Stimulated activated CD8-positive, alpha-beta memory T cell treated with anti-CD3 and anti-CD28 coated beads, Interleukin-15, amount 100 ng/mL, for 1 hour (primary cell): ENCODE measurements at regions not wholly inside any gene's neighbourhood (a gene's known extent, or its start where the extent isn't known, plus 50 kb on each side); places are given as distances from the start of the nearest gene placed in this dataset.
"Not testable (repeated sequence)": the region's sequence is repeated elsewhere in the genome, so short reads cannot be mapped to it uniquely, and the experiment has no call there.

Experiments
- DNase-seq: peaks from one replicate; pipeline ENCODE4 v3.0.0-alpha.2; 2020; ENCODE audit warnings: low read depth

DNA sequence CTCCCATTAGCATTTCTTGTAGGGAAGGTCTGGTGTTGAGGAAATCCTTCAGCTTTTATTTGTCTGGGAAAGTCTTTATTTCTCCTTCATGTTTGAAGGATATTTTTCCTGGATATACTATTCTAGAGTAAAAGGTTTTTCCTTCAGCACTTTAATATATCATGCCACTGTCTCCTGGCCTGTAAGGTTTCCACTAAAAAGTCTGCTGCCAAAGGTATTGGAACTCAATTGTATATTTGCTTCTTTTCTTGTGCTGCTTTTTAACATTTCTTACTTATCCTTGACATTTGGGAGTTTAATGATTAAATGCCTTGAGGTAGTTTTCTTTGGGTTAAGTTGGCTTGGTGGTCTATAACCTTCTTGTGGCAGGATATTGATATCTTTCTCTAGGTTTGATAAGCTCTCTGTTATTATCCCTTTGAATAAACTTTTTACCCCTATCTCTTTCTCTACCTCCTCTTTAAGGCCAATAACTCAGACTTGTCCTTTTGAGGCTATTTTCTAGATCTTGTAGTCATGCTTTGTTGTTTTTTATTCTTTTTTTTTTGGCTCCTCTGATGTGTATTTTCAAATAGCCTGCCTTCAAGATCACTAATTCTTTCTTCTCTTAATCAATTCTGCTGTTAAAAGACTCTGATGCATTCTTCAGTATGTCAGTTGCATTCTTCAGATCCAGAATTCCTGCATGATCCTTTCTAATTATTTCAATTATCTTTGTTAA, 225.0 kb upstream of the ZNF217 start:
- no peak for DNase-seq

DNA sequence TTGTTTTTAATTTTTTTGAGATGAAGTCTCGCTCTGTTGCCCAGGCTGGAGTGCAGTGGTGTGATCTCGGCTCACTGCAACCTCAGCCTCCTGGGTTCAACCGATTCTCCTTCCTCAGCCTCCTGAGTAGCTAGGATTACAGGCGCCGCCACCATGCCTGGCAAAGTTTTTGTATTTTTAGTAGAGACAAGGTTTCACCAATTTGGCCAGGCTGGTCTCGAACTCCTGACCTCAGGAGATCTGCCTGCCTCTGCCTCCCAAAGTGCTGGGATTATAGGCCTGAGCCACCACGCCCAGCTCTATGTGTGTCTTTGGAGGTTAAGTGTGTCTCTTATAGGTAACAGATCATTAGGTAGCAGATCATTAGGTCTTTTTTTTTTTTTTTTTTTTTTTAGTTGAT, 223.9 kb upstream of the ZNF217 start:
- DNase-seq: not testable (repeated sequence)

DNA sequence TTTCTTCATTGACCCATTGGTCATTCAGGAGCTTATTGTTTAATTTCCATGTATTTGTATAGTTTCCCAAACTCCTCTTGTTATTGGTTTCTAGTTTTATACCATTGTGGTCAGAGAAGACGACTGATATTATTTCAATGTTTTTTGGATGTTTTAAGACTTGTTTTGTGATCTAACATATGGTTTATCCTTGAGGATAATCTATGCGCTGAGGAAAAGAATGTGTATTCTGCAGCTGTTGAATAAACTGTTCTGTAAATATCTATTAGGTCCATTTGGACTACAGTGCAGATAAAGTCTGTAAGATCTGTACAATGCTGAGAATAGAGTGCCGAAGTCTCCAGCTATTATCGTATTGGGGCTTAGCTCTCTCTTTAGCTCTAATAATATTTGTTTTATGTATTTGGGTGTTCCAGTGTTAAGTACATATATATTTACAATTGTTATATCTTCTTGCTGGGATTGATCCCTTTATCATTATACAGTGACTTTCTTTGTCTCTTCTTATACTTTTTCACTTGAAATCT, 223.3 kb upstream of the ZNF217 start:
- DNase-seq: no peak

DNA sequence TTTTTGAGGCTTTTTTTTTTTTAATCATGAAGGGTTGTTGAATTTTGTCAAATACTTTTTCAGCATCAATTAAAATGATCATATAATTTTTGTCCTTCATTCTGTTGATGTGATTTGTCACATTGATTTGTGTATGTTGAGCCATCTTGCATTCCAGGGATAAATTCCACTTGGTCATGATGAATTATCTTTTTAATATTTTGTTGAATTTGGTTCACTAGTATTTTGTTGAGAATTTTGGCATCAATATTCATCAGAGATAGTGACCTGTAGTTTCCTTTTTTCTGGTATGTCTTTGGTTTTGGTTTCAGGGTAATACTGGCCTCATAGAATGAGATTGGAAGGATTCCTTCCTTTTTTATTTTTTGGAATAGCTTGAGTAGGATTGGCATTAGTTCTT, 221.9 kb upstream of the ZNF217 start:
- DNase-seq: no peak

DNA sequence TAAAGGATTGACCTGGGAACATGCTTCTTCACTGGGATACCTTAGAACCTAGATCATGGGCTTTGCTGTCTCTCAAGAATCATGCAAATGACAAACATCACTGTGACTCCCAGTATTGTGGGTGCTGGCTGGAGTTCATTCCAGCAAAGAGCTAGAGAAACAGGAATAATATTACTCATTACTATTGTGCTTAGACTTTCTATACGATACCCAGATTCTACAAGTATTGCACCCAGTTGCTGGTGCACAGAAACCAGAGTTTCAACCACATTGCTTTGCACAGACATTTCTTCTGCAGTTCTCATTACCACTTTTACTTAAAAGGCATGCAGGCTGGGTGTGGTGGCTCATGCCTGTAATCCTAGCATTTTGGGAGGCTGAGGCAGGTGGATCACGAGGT, 220.4 kb upstream of the ZNF217 start:
- DNase-seq: no peak

DNA sequence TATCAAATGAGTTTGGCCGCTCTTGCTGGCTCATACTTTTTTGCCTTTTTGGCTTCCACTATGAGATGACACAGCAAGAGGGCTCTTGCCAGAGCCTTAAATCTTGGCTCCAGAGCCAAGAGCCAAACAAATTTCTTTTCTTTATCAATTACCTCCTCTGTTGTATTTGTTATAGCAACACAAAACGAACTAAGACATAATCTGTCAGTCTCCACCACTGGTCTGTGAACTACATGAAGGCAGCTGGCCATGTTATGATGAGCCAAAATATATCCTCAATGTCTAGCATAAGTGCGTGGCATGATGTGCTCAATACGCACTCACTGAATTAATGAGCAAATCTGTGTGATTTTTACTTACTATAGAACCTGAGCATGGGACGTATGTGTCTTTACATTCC, 220.0 kb upstream of the ZNF217 start:
- DNase-seq: no peak

DNA sequence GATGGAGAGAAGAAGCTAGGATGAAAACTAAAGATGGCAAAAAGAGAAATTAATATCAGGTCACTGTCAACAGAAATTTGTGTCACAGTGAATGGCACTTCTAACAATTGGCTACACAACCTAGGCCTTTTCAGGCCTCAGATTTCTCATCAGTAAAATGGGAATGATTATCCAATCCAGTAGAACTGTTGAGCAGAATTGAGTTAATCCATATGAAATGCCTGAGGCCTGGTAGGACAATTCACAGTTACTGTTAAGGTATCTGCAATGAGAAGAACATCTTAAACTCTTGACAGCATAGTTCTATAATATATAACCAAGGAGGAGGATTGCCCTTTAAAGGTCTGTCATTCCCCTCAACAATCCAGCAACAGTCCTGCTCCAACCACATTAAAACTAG, 217.9 kb upstream of the ZNF217 start:
- no peak for DNase-seq

DNA sequence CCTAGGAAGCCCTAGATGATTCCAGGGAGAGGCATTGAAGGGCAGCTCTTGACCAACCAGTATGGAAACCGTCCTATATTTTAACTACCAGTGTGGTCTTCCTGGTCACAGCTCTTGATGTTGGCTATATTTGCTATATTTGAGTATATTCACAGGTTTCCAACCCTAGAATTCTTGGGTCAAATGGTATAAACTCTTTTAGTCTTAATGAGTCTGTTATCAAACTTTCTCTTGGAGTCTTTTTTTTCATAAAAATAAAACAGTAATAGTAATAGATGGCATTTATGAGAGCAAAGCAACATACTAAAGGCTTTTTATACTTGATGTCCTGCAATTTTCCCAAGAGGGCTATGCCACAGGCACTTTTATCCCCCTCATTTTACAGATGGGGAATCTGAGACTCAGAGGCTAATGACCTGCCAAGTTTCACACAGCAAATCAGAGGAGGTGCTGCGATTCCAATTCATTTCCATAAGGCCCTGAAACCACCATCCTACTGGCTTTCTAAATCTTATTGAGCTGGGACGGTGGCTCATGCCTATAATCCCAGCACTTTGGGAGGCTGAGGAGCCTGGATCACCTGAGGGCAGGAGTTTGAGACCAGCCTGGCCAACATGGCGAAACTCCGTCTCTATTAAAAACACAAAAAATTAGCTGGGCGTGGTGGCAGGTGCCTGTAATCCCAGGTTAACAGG, 217.2 kb upstream of the ZNF217 start:
- DNase-seq: no peak

DNA sequence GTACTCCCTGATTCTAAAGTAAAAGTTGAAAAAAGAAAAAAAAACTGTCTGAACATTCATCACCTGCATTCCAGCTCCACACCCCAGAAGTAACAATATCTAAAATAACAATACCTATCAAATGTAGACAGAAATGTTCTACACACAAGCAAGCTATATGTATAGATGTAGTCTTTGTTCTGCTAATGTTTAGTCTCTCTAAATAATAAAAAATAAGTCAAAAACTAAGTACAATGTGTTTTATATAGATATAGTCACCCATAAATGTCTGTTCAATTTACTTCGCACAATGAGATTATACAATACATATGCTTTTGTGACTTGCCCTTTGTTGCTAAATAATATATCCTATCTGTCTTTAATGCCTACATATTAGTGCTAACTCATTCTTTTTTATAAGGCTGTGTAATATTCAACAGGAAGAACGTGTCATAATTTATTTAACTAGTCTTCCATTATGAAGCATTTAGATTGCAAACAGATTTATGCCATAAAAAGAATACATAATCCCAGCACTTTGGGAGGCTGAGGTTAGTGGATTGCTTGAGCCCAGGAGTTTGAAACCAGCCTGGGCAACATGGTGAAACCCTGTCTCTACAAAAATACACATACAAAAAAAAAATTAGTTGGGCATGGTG, 216.2 kb upstream of the ZNF217 start:
- DNase-seq: no peak

DNA sequence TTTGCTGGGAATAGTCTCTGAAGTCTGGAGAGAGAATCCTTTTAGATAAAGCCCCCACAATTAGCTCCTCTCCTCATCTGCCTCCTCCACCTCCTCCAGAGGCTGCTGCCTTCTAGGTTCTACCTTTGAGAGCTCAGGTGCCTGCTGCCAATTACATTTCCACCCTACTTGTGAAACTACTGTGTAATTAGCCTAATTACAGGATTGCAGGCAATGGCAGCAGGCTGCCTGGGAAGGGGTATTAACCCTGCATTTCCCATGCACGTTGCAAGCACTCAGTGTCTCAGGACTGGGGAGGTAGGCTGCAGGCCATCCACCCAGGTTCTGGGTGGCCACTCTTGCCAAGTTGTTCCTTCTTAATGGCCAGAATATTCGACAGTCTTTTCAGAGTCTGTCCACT, 215.6 kb upstream of the ZNF217 start:
- DNase-seq: no peak

DNA sequence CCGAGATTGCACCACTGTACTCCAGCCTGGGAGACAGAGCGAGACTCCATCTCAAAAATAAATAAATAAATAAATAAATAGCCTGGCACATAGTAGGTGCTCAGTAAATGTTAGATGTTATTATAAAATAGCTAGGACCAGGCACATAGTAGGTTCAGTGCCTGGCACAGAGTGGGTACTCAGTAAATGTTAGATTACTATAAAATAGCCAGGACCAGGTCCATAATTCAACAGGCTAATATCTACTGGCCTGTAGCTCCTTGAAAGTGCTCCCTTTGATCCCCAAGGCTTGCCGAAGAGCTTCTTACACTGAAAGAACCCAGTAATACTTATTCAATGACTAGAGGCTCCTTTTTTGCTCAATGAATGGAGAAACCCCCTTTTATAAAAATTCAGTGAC, 215.1 kb upstream of the ZNF217 start:
- DNase-seq: no peak

DNA sequence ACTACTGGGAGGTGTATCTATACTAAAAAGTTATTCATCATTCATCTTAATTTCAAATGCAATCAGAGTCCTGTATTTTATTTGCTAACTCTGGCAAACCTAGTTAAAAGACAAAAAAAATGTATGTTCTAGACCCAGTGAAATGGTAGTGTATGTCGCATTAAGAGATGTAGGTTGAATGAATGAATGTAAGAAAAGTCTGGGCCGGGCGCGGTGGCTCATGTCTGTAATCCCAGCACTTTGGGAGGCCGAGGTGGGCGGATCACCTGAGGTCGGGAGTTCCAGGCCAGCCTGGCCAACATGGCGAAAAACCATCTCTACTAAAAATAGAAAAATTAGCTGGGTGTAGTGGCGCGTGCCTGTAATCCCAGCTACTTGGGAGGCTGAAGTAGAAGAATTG, 214.7 kb upstream of the ZNF217 start:
- not testable (repeated sequence) for DNase-seq

DNA sequence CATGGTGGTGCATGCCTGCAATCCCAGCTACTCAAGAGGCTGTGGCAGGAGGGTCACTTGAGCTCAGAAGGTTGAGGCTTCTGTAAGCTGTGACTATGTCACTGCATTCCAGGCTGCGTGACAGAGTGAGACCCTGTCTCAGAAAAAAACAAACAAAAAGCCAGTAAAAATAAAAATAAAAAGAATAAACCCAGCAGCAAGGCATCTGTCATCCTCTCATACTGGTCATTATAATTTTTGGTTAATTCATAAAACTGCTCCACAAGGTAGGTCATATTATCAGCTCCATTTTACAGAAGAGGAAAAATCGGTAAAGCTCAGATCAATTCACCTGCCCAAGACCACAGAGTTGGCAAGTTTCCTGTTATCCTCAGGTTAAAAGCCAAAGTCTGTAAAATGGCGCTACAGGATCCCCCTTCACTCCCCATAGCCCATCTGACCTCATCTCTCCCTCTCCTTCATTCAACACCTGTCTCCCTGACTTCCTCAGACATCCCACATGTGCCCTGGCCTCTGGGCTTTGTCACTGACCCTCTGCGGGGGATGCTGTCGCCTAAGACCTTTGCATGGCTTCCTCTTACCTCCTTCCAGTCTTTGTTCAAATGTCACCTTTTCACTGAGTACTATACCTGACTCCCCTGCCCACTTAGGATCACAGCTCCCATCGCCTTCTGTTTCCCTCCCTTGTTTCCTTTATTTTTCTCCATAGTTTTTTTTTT, 213.2 kb upstream of the ZNF217 start:
- no peak for DNase-seq

DNA sequence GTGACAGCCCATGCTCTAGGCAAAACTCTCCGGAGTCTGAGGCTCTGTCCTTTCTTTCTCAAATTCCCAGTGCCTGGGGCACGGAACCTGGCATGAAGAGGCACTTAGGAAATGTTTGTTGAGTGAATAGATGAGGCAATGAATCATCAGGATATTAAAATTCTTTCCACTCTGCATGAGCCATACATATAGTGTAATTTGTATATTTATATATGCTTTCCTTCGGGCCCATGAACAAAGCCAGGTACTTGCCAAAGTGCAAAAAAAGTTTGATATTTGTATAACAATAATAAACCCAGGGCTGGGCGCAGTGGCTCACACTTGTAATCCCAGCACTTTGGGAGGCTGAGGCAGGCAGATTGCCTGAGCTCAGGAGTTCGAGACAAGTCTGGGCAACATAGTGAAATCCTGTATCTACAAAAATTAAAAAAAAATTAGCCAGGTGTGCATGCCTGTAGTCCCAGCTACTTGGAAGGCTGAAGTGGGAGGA, 212.3 kb upstream of the ZNF217 start:
- no peak for DNase-seq

DNA sequence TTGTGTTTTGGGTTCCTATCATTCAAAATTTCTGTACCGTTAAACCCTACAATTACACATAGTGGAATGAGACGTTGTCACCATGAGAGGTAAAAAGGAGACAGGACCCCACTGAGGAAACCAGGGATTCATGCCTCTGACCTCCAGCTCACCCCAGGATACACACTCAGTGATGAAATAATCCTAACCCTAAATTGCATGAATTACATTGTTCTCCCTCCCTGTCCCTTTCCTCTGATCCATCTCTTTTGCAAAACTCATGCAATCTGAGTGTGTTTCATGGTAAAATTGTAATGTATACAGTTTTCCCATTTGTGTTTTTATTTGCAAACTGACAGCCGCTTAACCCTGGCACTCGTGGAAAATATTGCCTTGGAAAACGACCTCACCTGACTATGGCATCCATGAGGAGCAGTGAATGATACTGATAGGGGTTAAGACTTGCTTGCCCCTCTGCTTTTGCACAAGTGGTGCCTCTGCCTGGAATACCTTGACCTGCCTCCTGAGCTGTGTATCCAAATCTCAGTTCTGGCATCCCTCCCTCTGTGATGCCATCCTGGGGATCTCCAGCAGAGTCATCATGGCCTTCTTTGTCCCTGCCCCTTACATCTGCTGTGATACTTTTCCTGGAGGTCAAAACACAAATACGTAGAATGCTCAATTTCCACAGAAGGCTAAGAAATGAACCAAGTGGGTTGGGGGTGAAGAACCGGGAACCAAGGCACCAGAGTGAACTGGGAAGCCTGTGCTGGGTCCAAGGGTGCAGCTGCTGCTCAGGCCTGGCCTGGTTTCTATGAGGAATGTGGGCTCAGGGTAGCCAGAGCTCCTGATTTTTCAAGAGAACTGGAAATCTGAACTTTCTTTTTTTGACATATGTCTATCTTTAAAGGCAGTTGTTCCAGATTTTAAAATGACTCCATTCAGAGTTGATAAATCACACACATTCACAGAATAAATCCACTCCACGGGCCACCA, 211.6 kb upstream of the ZNF217 start:
- DNase-seq: no peak

DNA sequence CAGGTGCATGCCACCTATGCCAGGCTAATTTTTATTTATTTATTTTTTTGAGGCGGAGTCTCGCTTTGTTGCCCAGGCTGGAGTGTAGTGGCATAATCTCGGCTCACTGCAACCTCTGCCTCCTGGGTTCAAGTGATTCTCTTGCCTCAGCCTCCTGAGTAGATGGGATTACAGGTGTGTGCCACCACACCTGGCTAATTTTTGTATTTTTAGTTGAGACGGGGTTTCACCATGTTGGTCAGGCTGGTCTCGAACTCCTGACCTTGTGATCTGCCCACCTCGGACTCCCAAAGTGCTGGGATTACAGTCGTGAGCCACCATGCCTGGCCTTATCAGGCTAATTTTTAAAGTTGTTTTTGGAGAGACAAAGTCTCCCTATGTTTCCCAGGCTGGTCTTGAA, 210.7 kb upstream of the ZNF217 start:
- DNase-seq: not testable (repeated sequence)

DNA sequence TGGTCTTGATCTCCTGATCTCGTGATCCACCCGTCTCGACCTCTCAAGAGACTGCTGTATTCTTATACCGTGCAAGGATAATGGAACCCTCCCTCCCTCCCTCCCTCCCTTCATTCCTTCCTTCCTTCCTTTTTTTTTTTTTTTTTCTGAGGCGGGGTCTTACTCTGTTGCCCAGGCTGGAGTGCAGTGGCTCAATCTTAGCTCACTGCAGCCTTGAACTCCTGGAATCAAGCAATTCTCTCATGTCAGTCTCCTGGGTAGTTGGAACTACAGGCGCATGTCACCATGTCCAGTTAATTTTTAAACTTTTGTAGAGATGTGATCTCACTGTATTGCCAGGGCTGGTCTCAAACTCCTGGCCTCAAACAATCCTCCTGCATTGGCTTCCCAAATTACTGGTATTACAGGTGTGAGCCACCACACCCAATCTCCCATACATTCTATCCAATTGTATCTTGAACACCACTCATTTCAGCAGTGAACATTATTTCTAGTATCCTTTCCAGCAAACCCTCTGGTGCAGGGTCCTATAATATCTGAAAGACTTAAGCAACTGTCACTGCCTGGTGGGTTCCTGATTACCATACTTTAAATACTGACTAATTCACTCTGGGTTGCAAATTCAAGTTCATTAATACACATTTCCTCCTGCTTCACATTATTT, 210.0 kb upstream of the ZNF217 start:
- no peak for DNase-seq

DNA sequence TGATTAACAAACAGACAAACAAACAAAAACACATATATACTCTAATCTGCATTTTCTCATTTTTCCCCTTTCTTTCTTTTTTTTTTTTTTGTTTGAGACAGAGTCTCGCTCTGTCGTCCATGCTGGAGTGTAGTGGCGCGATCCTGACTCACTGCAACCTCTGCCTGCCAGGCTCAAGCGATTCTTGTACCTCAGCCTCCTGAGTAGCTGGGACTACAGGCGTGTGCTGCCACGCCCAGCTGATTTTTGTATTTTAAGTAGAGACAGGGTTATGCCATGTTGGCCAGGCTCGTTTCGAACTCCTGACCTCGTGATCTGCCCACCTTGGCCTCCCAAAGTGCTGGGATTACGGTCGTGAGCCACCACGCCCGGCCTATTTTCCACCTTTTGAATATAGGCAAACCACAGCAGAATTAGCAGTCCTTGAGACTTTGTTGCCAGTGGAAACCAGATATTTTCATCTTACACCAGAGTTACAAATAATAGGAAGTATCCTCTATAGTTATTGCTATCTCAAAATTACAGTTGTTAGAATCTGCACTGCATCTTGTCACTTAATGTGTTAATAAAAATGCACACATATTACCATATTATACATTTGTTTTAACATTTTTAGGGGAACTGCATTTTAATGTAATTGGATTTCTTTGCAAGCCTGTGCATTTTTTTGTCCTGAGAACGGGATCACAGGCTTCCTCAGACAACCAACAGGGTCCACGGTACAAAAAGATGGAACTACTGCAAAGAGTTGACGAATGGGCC, 208.2 kb upstream of the ZNF217 start:
- DNase-seq: no peak

DNA sequence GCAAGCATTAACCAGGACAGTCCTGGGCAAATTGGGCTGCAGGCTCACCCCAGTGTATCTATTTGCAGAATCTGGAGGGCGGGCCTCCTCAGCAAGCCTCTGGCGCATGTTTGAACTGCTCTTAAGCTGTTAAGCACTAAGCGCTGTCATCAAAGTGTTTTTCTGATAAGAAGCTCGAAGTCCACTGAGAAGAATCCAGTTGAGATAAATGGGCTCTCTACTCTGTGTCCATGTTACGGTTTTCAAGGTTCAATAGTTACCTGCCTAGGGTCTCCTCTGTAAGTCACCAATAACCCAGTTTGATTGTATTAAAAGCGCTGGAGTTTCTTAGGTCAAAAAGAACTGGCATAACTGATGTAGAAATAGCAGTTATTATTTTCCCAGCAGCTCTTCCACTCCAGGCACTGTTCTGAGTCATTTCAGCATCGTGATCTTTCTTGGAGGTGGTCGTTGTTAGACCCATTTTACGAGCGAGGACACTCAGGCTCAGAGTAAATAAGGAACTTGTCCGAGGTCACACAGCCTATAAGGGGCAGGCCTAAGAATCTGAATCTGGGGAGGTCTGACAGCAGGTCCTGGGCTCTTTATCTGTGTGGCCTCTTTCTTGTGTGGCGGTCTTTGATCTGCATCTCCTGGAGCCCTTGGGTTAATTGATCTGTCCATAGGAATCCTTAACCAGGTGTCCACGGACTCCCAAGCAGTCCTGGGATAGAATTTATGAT, 207.4 kb upstream of the ZNF217 start:
- no peak for DNase-seq
